CD4-positive, alpha-beta T cell treated with Interleukin-15 for 1 hour (primary cell): ENCODE measurements at regions not wholly inside any gene's neighbourhood (a gene's known extent, or its start where the extent isn't known, plus 50 kb on each side); places are given as distances from the start of the nearest gene placed in this dataset.

Source experiments
- DNase-seq: peaks from one replicate; pipeline ENCODE4 v3.0.0-alpha.2; 2020

DNA sequence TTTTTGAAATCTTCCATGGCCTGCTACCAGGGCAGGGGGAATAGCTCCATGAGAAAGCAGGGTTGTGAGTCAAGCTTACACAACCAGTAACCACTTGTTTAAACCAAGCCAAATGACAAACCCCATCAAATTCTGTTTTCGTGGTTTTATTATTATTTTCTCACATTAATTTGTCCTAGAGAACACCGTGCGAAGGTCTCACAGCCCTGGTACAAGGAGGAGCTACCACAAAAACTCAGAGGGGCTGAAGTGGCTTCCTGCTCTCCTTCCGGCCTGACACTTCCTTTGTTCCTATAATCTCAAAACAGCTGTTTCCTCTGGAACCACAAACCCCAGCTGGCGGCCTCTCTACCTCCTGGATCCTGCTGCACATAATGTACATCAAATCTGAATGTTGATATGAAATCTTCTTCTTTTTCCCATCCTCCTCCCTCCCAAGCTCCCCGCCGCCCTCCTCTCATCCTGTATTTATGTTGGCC lies 375.9 kb downstream of the MCTP2 start:
- no peak for DNase-seq

DNA sequence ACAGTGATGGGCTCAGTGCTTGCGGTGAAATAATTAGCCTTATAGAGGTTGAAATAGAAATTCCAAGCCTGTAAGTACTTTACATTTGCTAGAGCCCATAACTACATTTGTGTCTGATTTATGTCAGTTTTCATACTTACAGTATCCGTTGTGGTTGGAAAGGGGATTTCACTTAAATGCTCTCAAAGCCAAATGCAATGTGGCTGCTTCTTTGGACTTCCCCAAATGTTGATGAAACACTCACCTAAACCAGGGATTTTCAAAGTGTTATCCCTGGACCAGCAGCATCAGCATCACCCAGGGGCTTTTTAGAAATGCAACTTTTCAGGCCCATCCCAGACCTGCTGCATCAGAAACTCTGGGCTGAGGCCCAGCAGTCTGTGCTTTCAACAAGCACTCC lies 378.7 kb downstream of the MCTP2 start:
- no peak for DNase-seq

DNA sequence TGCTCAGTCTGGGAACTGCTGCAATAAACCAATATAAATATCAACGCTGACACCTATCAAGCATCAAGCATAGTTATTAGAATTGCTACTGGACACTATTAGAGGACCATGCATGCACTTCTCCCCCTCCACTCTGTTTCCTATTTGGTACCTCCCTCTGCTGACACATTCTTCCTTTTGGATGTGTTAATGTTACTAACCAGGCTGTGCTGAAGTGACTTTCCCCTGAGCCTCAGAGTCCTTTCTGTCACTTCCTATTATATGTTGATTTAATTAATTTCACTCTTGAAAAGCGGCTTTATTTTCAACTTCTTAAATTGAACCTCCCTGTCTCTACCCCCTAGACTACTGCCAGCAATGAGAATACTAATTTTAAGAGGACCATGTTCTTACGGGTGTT lies 379.1 kb downstream of the MCTP2 start:
- no peak for DNase-seq

- no peak for DNase-seq
Observed at GRCh38 chr15:94611656-94612055, 380.3 kb downstream of the MCTP2 start.

- DNase-seq: no peak
Observed at GRCh38 chr15:94615688-94616087, 384.3 kb downstream of the MCTP2 start.

DNA sequence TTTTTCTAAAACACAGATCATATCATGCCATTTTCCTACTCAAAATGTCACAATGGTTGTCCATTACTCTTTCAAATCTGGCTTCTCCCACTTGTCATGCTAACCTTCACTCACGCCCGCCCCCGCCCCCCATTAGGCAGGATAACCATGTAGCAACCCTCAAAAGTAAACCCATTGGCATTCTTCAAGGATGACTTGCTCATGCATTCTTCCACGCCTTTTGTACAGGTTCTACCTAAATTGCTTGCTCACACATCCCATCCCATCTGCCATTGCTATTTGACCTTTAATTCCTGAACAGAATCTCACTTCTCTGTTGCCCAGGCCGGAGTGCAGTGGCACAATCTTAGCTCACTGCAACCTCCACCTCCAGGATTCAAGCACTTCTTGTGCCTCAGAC lies 389.3 kb downstream of the MCTP2 start:
- no peak for DNase-seq

DNA sequence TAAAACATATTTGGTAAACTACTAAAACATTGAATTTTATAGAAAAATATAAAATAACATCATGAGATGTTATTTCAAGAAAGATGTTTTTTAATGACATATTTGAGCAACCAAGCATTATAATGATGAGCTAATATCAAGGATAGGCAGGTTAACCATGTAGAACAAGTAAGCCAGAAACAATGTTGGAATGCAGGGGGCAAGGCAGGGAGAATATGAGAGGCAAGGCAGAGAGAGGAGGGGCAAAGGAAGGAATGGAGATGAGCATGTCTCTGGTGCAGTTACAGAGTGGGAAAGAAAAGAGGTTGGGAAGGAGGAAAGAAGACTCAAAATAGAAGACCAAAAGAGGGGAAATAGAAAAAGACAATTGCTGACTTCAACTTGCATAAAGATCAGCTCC lies 390.4 kb downstream of the MCTP2 start:
- no peak for DNase-seq

DNA sequence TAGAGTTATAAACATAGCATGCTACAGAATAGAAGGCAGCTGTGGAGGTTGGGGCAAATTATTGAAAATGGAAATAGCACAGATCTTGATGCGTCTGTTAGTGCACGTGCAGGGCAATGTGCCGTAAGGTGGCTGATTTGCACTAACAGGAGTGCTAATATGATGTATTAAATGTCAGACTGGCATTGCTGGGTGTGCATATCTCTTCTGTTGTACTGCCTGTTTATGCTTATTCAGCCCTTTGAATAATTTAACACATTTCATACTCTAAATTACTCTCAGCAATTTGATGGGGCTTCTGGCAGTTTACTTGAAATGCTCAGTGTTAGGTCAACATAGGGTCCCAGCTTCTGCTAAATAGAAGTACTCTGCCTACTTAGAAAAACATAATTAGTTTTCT lies 395.6 kb downstream of the MCTP2 start:
- DNase-seq: no peak

- DNase-seq: no peak
Observed at GRCh38 chr15:94631608-94632007, 400.2 kb downstream of the MCTP2 start.

DNA sequence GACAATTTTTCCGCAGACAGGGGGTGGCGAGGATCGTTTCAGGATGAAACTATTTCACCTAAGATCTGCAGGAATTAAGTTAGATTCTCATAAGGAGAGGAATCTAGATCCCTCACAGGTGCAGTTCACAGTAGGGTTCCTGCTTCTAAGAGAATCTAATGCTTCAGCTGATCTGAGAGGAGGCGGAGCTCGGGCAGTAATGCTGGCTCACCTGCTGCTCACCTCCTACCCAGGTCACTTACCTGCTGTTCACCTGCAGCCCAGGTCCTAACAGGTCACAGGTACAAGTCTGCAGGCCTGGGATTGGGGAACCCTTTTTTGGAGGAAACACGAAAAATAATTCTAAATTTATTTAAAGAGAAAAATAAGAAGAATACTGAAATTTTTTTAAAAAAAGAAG lies 406.8 kb downstream of the MCTP2 start:
- DNase-seq: no peak

- no peak for DNase-seq
Observed at GRCh38 chr15:94639701-94640100, 408.3 kb downstream of the MCTP2 start.

DNA sequence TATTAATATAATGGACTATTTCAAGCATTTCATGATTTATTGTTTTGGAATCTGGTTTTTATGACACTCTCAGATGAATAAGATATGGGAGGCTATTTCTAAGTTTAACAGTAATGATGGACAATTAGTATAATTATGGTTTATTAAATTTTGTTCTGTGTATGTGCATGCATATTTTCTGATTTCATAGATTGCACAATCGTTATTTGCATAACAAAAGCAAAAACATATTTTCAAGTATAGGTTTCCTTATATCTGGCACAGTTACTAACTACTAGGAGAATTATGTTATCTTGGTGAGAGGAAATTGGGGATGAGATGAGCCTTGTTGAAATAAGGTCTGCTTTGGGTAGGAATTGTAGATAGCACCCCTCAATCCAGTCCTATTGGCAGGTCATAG lies 413.1 kb downstream of the MCTP2 start:
- DNase-seq: no peak

GRCh38 chr15:94653071-94653470 lies 421.7 kb downstream of the MCTP2 start:
- DNase-seq: no peak

DNA sequence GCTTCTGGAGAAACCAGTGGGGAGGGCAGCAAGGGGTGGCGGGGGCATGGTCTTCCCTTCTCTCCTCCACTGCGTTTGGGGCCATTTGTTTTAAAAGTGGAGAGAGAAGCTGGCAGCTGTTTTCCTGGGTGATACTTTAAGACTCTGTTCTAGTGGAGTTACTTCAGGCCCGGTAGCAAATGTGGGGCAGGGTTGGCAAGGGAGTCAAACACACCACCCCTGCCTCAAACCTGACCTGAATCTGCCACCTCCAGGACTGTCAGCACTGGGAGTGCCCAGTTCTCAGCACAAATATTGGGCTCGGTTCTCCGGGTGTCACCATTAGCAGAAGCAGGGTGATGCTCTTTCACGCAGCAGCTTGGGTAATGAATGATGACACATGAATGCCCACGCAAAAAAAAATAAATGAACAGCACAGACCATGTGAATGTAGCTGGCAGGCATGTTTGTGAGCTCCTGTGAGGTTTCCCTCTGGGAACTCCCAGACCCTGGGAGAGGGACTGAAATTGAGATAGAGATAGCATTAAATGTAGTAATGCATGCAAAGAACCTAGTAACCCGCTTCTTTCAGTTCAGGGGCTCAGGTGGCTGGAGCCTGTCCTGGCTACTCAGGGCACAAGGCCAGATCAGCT lies 424.0 kb downstream of the MCTP2 start:
- no peak for DNase-seq

DNA sequence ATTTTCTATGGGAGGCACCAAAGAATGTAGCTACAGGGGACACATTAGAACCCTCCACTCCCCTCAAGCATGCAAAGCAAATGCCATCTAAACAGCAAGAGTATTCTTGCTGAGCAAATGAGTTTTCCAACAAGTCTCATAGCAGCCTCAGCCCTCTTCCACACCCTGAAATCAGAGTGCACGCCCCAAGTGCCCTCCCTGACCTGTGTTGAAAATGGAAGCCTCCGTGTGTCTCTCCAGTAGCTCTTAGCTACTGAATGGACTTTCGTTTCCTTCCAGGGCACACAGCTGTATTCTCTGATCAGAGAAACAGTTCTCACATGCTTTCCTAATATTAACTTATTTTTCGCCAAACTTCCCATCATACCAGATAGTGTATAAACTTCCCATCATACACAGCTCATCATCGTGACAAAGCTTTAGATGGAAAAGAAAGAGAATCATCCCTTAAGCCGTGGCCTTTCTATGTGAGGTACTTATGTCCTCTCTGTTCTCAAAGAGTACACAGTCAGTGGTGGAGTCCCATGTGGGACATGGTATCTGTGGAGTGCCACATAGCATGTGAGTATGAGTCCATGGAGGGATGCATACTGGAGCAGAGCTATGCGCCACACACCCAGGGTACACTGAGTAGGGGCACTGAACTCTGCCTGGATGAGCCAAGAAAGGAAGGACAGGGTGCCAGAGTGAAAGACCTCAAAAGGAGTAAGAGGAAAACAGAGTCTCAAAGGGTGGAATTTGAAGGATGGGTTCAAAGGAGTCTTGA lies 434.5 kb downstream of the MCTP2 start:
- DNase-seq: no peak

- DNase-seq: no peak
Observed at GRCh38 chr15:94666553-94666952, 435.2 kb downstream of the MCTP2 start.

- no peak for DNase-seq
Observed at GRCh38 chr15:94667109-94667508, 435.7 kb downstream of the MCTP2 start.

DNA sequence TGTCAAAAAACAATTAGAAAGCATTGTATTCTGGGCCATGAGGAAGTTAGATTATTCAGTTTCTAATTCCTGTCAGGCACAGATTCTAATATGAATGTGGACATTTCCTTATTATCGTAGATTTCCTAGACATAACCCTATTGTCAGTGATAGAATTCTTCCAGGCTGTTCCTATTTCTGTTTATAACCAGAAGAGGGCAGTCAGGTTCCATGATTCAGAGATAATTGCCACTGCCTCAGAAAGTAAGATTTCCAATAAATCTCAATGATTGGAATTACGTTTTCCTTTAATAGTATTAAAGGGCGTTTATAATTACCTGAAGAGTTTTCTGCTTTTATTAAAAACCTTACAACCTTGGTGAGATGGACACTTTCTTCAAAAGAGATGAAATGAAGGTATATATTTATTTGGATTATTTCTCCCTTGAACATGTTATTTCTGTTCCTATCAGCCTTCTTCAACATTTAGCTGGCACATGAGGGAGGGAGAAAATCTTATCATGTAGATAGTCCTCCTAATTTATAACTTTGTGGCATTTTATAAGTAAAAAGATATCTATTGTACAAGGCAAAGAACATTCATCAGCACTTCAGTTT lies 439.2 kb downstream of the MCTP2 start:
- no peak for DNase-seq

DNA sequence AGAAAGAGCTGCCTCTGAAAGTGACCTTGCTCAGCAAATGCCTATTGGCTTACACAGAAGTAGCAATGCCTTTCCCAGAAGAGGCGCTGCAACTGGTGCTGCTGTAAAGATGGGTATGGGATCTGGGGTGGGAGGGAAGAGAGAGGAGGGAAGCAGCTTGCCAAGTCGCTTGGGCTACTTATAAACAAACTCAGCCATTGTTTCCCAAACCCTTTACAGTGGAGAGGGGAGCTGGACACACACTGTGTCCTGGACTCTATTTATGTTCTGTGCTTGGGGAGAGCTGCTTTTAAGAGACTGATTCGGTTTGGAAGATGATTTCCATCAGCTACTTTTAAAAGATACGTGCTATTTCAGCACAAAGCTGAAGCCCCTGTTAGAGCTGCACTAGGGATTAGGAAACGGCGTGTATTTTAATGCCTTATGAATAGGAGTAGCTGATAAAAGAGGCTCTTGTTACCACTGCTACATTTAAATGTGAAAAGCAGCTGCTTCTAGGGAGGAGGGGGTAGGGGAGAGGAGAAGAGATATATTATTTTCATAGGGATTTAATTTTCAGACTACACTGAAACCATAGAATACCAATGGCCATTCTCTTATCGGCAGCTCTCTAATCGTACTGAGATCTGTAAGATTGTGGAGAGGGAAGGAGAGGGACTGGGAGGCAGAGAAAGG lies 440.6 kb downstream of the MCTP2 start:
- DNase-seq: no peak

- no peak for DNase-seq
Observed at GRCh38 chr15:94673801-94674200, 442.4 kb downstream of the MCTP2 start.

DNA sequence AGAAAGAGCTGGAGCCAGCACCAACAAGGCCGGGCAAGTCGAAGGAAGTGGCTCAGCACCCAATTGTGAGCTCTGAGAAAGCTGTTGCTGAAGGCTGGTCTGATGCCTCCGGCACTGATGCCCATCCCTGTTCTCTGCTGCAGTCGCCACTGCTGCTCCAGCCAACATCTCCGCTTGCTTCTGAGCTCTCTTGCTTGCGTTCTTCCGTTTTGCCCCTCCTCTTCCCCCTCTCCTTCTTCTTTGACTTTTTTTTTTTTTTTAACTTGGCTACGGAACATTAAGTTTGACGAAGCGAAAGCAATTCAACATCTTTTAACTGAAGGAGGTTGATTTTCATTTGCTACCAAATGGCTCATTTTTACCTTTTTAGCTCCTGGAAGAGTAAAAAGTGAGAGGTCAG lies 442.9 kb downstream of the MCTP2 start:
- no peak for DNase-seq

DNA sequence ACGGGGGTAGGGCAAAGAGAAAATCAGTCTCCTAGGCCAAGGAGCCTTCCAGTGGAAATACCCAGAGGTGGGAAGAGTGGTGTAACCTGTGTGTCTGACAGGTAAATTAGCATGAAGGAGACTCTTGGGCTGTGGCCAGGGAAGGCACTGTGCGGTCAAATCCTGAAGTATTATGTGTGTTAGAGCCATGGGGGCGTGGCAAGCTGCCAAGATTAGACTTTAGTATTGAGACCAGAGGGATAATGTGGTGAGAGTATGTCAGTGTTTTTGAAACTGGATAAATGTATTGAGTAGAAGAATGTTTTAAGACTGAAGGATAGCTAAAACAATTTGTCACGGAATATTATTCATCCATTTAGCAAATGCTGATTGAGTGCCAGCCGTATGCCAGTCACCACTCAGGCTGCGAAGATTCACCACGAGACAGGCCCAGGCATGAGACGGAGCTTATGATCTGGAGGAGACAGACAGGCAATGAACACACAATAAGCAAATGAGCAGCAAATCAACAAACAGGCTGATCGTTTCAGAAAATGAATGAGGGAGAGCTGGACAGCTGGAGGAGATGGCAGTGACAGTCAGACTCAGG lies 445.9 kb downstream of the MCTP2 start:
- no peak for DNase-seq

DNA sequence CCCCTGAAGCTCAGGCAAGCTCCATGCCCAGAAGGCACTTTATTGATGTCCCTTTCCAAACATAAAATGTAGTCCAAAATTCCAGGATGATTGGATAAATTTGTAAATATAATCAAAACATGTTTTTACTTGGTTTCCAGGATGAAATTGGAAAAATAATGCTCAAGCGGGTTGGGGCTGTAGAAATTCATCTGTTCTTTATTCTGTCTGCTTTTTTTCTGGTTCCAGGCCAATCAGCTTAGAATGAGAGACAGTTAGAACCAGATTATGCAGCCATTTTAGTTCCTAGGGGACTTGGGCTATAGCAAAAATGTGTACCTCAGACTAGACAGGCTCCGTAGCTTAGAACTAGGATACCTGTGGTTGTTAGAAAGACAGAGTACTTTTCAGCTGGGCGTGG lies 450.8 kb downstream of the MCTP2 start:
- no peak for DNase-seq
